GM21529 (cell line): ENCODE measurements at regions not wholly inside any gene's neighbourhood (a gene's known extent, or its start where the extent isn't known, plus 50 kb on each side); places are given as distances from the start of the nearest gene placed in this dataset.

Experiments used
- ATAC-seq: cut with Tn5 transposase; IDR thresholded peaks from one replicate; pipeline ENCODE4 v1.9.1; 2021; ENCODE audit not compliant: unreplicated experiment

DNA sequence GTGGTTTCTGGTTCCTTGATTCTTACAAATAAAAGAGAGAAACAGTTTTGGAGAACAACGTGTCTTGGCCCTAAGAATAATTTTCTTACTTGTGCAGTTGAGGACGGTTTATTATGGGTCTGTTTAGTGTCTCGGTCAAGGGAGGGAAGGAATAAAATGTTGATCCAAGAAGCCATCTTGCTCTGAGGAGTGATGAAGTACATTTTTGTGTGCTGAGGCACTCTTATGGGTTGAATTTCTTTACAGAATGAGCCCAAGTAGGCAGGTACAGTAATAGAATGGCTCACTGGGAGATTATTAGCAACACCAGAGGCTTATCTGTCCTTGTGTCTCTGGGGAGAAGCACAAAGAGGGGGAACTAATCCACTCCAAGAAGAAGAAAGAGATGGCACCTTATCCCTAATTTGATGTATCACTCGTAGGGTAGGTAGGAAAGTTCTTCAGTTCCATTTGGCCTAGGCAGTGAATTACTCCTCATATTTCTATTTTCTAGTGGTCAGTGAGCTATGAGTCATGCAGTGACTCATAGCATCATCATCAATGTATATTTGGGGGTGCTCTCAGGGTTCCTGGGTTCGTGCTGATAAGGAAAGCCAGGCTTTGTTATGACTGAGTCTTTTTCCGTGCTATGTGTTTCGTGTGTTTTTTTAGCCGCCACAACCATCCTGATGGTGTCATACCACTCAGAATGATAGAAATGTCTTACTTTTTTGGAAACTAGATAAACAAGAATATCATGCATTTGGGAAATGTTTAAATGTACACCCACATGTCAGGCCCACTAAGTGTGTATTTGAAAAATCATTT lies 250.1 kb upstream of the CTAGE1 start:
- ATAC-seq, result peak; percentile 67

GRCh38 chr18:22668496-22668895 lies 250.8 kb upstream of the CTAGE1 start:
- ATAC-seq, result peak; percentile 13

- no peak for ATAC-seq
These were observed 253.2 kb upstream of the CTAGE1 start for GRCh38 chr18:22670914-22671313.

GRCh38 chr18:22673182-22673862 lies 255.6 kb upstream of the CTAGE1 start:
- ATAC-seq, result no peak

GRCh38 chr18:22674272-22674671 lies 256.6 kb upstream of the CTAGE1 start:
- no peak for ATAC-seq

DNA sequence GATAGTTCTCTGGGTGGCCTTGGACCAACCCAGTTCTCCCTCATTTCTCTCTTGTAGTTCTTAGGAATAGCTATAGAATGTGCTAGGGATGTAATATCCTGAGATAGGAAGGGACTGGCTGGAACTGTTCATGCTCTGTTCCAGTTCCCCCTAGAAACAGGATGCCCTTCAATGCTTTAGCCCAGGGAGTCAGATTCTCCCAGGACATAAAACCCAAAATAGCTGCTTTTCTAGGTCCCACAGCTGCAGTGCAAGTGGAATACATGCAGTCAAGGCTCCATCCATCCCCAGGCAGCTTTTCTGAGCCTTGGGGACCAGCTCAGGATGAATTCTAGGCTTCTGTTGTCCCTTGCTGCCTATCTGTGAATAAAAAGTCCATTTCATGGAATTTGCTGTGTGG lies 257.3 kb upstream of the CTAGE1 start:
- no peak for ATAC-seq

DNA sequence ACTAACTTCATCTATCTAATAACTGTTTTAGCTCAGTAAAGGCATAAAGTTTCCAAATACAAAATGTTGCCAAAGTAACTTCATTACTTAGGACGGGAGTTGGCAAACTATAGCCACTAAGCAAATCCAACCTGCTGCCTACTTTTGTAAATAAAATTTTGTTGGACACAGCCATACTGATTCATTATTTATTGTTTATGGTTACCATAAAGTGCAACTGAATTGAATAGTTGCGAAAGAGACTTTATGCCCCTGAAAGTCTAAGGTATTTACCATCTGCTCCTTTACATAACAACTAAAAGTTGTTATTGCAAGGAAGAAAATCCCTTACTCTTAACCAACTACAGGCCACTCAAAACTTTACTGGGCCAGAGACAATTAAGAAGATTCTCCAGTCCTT lies 256.7 kb upstream of the RBBP8 start:
- no peak for ATAC-seq

DNA sequence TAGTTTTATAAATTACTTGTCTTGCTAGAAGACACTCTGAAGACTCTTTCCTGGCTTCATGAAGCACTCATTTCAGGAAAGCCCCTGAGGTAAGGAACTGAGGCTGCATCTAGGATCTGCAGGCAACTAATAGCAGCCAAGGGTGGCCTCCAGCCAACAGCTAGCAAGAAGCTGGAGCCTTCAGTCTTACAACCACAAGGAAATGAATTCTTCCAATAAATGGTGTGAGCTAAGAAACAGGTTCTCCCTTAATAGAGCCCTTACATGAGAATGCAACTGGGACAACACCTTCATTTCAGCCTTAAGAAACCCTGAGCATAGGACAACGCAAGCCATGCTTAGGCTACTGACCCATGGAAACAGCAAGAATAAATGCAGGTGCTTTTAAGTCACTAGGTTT lies 254.6 kb upstream of the RBBP8 start:
- ATAC-seq, result no peak

DNA sequence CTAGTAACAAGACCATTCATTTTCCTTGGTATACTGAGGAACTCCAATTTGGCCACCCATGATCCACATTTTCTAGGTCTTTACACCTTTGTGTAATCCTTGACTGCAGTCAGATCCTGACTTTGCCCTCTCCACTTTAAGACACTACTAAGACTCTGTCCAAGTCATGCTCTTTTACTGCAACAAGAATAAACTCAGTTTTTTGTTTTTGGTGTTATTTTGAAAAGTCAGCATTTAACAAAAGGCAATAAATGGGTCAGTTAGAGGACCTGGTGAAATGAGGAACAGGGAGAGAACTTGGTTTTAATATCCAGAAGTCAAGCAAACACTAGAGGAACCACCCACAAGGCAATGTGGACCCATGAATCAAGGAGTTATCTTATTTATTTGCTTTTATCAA lies 252.2 kb upstream of the RBBP8 start:
- no peak for ATAC-seq

DNA sequence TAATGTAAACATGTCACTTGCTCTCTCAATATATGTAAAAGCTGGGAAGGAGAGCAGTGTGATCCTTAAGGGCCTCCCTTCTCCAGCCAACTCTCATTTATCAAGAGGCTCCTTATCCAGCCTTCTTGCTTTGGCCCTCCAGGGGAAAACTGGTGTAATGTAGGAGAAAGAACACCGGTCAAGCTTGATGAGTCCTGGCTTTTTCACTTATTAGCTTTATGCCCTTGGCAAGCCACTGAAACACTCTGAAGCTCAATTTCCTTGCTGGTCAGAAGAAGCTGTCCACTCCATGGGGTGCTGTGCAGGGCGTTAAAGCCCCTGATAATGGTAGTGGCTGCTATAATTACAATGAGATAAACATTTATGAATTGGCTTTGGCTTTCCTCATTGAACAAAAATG lies 251.2 kb upstream of the RBBP8 start:
- no peak for ATAC-seq

GRCh38 chr18:22682720-22683119 lies 250.4 kb upstream of the RBBP8 start:
- no peak for ATAC-seq

- ATAC-seq, result no peak
These were observed 249.9 kb upstream of the RBBP8 start for GRCh38 chr18:22683196-22683676.

DNA sequence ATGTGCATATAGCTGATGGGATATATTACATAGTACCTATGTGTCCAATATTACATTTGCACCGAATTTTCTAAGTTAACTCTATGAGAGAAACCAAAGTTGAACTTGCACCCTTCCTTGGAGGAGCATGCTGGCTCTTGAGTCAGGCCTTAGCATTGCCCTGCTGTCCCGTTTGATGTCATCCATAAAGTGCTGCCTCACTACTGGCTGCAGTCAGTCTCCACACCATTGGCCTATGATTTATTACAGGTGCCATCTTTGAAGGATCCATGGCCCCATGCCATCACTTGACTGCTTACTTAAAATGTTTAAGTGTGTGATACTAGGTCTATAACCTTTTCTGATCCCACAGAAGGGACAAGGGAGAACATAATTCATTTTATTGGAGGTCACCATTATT lies 249.3 kb upstream of the RBBP8 start:
- ATAC-seq, result no peak

DNA sequence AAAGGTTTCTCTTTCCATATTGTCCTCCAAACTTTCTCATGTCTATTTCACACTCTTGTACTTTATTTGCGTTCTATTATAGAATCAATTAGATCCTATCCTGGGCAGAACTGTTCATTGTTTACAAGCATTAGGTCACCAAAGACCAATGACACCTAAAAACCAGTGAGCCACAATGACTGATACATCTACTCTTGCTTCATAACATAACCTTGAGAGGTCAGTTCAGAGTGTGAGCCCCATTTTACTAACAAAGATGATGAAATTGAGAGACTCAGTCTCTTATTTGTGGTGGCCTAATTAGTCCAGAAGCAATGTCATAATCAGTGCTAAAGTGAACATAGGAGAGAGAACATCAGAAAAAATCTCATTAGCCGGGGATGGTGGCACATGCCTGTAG lies 248.9 kb upstream of the RBBP8 start:
- no peak for ATAC-seq

- no peak for ATAC-seq
These were observed 247.3 kb upstream of the RBBP8 start for GRCh38 chr18:22685788-22686187.

DNA sequence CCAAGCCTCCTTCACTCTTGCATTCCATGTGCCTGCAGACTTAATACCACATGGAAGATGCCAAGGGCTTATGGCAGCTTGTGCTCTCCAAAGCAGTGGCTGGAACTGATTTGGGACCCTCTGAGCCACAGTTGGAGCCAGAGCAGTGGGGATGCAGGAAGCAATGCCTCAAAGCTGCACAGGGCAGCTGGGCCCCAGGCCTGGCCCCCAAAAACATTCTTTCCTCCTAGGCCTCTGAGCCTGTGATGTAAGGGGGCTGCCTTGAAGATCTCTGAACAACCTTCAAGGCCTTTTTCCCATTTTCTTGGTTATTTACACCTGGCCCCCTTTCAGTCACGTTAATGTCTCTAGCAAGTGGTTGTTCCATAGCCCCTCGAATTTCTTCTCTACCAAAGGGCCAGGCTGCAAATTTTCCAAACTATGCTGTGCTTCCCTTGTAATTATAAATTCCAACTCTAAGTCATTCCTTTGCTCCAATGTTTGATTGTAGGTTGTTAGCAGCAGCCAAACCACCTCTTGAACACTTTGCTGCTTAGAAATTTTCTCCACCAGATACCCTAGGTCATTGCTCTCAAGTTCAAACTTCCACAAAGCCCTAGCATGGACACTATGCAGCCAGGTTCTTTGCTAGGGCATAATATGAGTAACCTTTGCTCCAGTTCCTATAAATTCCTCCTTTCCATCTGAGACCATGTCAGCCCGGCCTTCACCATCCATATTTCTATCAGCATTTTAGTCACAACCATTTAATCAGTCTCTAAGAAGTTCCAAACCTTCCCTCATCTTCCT lies 245.0 kb upstream of the RBBP8 start:
- ATAC-seq, result no peak

- ATAC-seq, result no peak
These were observed 244.1 kb upstream of the RBBP8 start for GRCh38 chr18:22688877-22689496.

DNA sequence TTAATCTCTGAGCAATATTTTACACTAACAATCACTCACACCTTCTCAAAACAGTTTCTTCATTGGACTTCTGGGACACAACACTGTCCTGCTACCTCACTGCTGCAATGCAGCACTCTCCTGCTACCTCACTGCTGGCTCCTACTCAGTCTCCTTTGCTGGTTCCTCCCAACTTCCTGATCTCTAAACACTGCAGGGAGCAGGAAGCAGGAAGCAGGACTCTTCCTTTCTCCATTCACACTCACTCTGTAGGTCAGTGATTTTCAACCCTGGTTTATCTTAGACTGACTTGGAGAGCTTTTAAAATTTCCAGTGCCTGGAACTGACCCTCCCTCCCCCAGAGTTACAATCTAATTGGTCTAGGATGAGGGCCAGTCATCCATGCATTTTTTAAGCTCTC lies 243.4 kb upstream of the RBBP8 start:
- no peak for ATAC-seq

GRCh38 chr18:22690556-22690955 lies 242.6 kb upstream of the RBBP8 start:
- no peak for ATAC-seq

GRCh38 chr18:22691946-22692710 lies 241.0 kb upstream of the RBBP8 start:
- ATAC-seq, result no peak

- ATAC-seq, result no peak
These were observed 238.2 kb upstream of the RBBP8 start for GRCh38 chr18:22694954-22695353.
